GM12878 (cell line): ENCODE measurements at regions not wholly inside any gene's neighbourhood (a gene's known extent, or its start where the extent isn't known, plus 50 kb on each side); places are given as distances from the start of the nearest gene placed in this dataset.

Source experiments
- ATAC-seq: fragments of 200-7000 bp; cut with Tn5 transposase; 3 replicates; pipeline ENCODE4 v1.9.1; 2020; ENCODE audit warnings: mild to moderate bottlenecking, moderate library complexity
- BruUV-seq: library from RNA; stranded (reverse); fragments of 400-500 nt; replicated peaks from 2 replicates; lab custom pipeline; 2021; lab: Mats Ljungman, UMichigan
- CTCF ChIA-PET: fragments of 300-600 bp; sonication (Branson Sonifier 250); formaldehyde crosslinking; extraction: SDS; loops from one replicate; lab custom pipeline; 2021; ENCODE audit warnings: inconsistent platforms; lab: Yijun Ruan, JAX
- POLR2A ChIA-PET: fragments of 350-600 bp; formaldehyde crosslinking; extraction: SDS; loops from one replicate; lab custom pipeline; 2021; ENCODE audit warnings: inconsistent platforms; lab: Charles Lee
- RAD21 ChIA-PET: fragments of 300-600 bp; sonication (Branson Sonifier 250); formaldehyde crosslinking; loops from one replicate; lab custom pipeline; 2023; ENCODE audit warnings: antibody characterized with exemption; ENCODE audit not compliant: unreplicated experiment; lab: Charles Lee
- SMC1A ChIA-PET: fragments of 300-600 bp; sonication (Branson Sonifier 250); formaldehyde crosslinking; loops from one replicate; lab custom pipeline; 2023; ENCODE audit not compliant: unreplicated experiment, uncharacterized antibody; lab: Charles Lee
- DNase-seq: peaks from one replicate; pipeline ENCODE4 v3.0.0-alpha.2; 2011; ENCODE audit warnings: low read depth, low spot score
- FAIRE-seq: peaks from 3 replicates; lab custom pipeline; 2011; peaks lifted over from hg19 to GRCh38; lab: Jason Lieb, UNC
- H2AFZ ChIP-seq: 2 replicates; pipeline ENCODE4 v1.6.0; 2011; ENCODE audit warnings: low read depth, low read length, control low read depth; ENCODE audit not compliant: control insufficient read depth
- H3K27ac ChIP-seq: 2 replicates; pipeline ENCODE4 v1.5.1; 2011; ENCODE audit warnings: control low read depth; ENCODE audit not compliant: control insufficient read depth, insufficient read depth
- H3K27me3 ChIP-seq, 2 experiments: replicated peaks in 1 of 2; 2 replicates each; pipeline versions ENCODE4 v1.6.0 to v1.6.1; 2011; ENCODE audit warnings: low read length in 1 of 2; ENCODE audit not compliant: control insufficient read depth in 2 of 2, insufficient read depth in 2 of 2
- H3K36me3 ChIP-seq, 2 experiments: 2 replicates each; pipeline ENCODE4 v1.5.1; 2011; ENCODE audit warnings: low read length in 1 of 2; ENCODE audit not compliant: control insufficient read depth in 2 of 2, insufficient read depth in 2 of 2
- H3K4me1 ChIP-seq: 2 replicates; pipeline ENCODE4 v1.6.1; 2011; ENCODE audit warnings: mild to moderate bottlenecking, low read length, moderate library complexity, mixed read lengths; ENCODE audit not compliant: control insufficient read depth, insufficient read depth
- H3K4me2 ChIP-seq: 2 replicates; pipeline ENCODE4 v1.6.0; 2011; ENCODE audit warnings: control low read depth; ENCODE audit not compliant: control insufficient read depth, insufficient read depth
- H3K4me3 ChIP-seq: fragments of 200-600 bp; sonication (generic); 2 replicates; pipeline ENCODE4 v1.5.1; 2016
- H3K79me2 ChIP-seq: 2 replicates; pipeline ENCODE4 v1.6.0; 2011; ENCODE audit warnings: low read length; ENCODE audit not compliant: control insufficient read depth, insufficient read depth
- H3K9ac ChIP-seq: 2 replicates; pipeline ENCODE4 v1.8.0; 2011; ENCODE audit warnings: low read length, control low read depth, mixed read lengths; ENCODE audit not compliant: control insufficient read depth, insufficient read depth
- H3K9me3 ChIP-seq: replicated peaks from 3 replicates; pipeline ENCODE4 v1.5.1; 2011; ENCODE audit warnings: mild to moderate bottlenecking, low read length; ENCODE audit not compliant: control insufficient read depth, insufficient read depth
- H4K20me1 ChIP-seq: 2 replicates; pipeline ENCODE4 v1.6.0; 2011; ENCODE audit not compliant: control insufficient read depth, insufficient read depth
- MTA3 ChIP-seq: IDR thresholded peaks from 2 replicates; pipeline ENCODE4 v1.6.1; 2012; ENCODE audit warnings: low read length, inconsistent platforms, borderline replicate concordance
- PBX3 ChIP-seq: IDR thresholded peaks from 2 replicates; pipeline ENCODE4 v1.6.1; 2011; ENCODE audit warnings: mild to moderate bottlenecking, low read depth, low read length, moderate library complexity; ENCODE audit not compliant: insufficient replicate concordance
- REST ChIP-seq: IDR thresholded peaks from 2 replicates; pipeline ENCODE4 v1.6.1; 2012; ENCODE audit warnings: mild to moderate bottlenecking, low read depth, low read length
- STAT3 ChIP-seq: IDR thresholded peaks from 2 replicates; pipeline ENCODE4 v1.6.1; 2011; ENCODE audit warnings: low read depth, low read length, improper control_type of control experiment
- YY1 ChIP-seq: IDR thresholded peaks from 2 replicates; pipeline ENCODE4 v1.6.1; 2011; ENCODE audit warnings: low read depth, mild to moderate bottlenecking, low read length
- ZBED1 ChIP-seq: IDR thresholded peaks from 2 replicates; pipeline ENCODE4 v1.6.1; 2016; ENCODE audit warnings: borderline replicate concordance
- WGBS: methylation state at CpG from one replicate; pipeline ENCODE4 v1.1.6; 2016; ENCODE audit warnings: low lambda C conversion rate; ENCODE audit not compliant: insufficient replicate concordance, insufficient coverage; ENCODE audit errors: missing lambda C conversion rate; 5-methylcytosine and 5-hydroxymethylcytosine counted together
- in situ Hi-C: fragments of 300-500 bp; cut with MboI; formaldehyde crosslinking; loops from 9 replicates; pipeline ENCODE4 v1.14.3; 2018; ENCODE audit warnings: mixed read lengths
- intact Hi-C: fragments of 100-400 bp; cut with micrococcal nuclease; formaldehyde crosslinking; loops from one replicate; pipeline ENCODE4 v1.14.2; 2022; ENCODE audit not compliant: unreplicated experiment
- TF ChIP-seq, protein P1 (sequence below): IDR thresholded peaks from 2 replicates; pipeline ENCODE4 v1.6.1; 2011; ENCODE audit warnings: borderline replicate concordance, low read depth, mild to moderate bottlenecking, moderate library complexity, mixed read lengths, low read length; ENCODE audit not compliant: insufficient read depth; ENCODE audit errors: extremely low read length
- TF ChIP-seq, protein P2 (sequence below): fragments of 450-650 bp; IDR thresholded peaks from 2 replicates; pipeline ENCODE4 v1.6.1; 2016; ENCODE audit warnings: mild to moderate bottlenecking
- TF ChIP-seq, protein P3 (sequence below): fragments of 450-650 bp; IDR thresholded peaks from 2 replicates; pipeline ENCODE4 v1.6.1; 2014; ENCODE audit warnings: mild to moderate bottlenecking

GRCh38 chr21:27418346-27418745 lies 451.5 kb upstream of the ADAMTS5 start:
- ChIA-PET RAD21 (no interaction called here), CTCF (interaction anchor here (1.2 kb wide), 1 partner anchor 76 kb away, joined by 3 read pairs; no protein-coding TSS in a partner anchor), SMC1A (no interaction called here), POLR2A (no interaction called here)
- no peaks in the 10 kb centered on the region for H3K79me2 ChIP-seq
- no peaks in the 10 kb centered on the region for H3K4me1 ChIP-seq
- WGBS, result 67% methylated on average over 1 of the region's 1 CpG
- no peaks in the 10 kb centered on the region; the same call in 2 of the 3 replicates for H3K9me3 ChIP-seq
- no peak overlapping the region for H3K4me2 ChIP-seq
- no peak overlapping the region for H2AFZ ChIP-seq
- FAIRE-seq, result no peak
- in situ Hi-C loops, result no loop called here
- no TSS peak for BruUV-seq
- TF ChIP-seq STAT3 (no peak), ZBED1 (no peak), MTA3 (no peak)
- TF ChIP-seq, all 136 proteins: peak for 0
- no peaks in the 10 kb centered on the region for H4K20me1 ChIP-seq
- H3K9ac ChIP-seq, result no peak overlapping the region
- H3K36me3 ChIP-seq, result no peaks in the 10 kb centered on the region
- no peak overlapping the region for H3K4me3 ChIP-seq
- DNase-seq (no peak), ATAC-seq (no peak)
- intact Hi-C loops, result no loop called here
- H3K27ac ChIP-seq, result no peak overlapping the region
- no peaks in the 10 kb centered on the region for H3K27me3 ChIP-seq

- no peaks in the 10 kb centered on the region; the same call in 1 of the 3 replicates for H3K9me3 ChIP-seq
- FAIRE-seq, result no peak
- SMC1A ChIA-PET, result no interaction called here
- intact Hi-C loops, result no loop called here
- no peaks in the 10 kb centered on the region for H3K4me1 ChIP-seq
- H3K4me2 ChIP-seq, result no peak overlapping the region
- no peak overlapping the region for H3K9ac ChIP-seq
- no peaks in the 10 kb centered on the region for H3K36me3 ChIP-seq
- no peak overlapping the region for H3K27ac ChIP-seq
- no peak overlapping the region for H3K4me3 ChIP-seq
- H2AFZ ChIP-seq, result no peak overlapping the region
- H4K20me1 ChIP-seq, result no peaks in the 10 kb centered on the region
- no peaks in the 10 kb centered on the region for H3K79me2 ChIP-seq
- CTCF ChIA-PET, result no interaction called here
- no peak for ATAC-seq
- POLR2A ChIA-PET, result no interaction called here
- RAD21 ChIA-PET, result no interaction called here
- in situ Hi-C loops, result no loop called here
- no peaks in the 10 kb centered on the region for H3K27me3 ChIP-seq
- no TSS peak for BruUV-seq
- WGBS, result 0% methylated on average over 3 of the region's 3 CpGs
- DNase-seq, result no peak
- TF ChIP-seq YY1 (no peak), PBX3 (no peak), REST (no peak)
- TF ChIP-seq, protein P1, sequence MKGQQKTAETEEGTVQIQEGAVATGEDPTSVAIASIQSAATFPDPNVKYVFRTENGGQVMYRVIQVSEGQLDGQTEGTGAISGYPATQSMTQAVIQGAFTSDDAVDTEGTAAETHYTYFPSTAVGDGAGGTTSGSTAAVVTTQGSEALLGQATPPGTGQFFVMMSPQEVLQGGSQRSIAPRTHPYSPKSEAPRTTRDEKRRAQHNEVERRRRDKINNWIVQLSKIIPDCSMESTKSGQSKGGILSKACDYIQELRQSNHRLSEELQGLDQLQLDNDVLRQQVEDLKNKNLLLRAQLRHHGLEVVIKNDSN, result no peak
- TF ChIP-seq, protein P2, sequence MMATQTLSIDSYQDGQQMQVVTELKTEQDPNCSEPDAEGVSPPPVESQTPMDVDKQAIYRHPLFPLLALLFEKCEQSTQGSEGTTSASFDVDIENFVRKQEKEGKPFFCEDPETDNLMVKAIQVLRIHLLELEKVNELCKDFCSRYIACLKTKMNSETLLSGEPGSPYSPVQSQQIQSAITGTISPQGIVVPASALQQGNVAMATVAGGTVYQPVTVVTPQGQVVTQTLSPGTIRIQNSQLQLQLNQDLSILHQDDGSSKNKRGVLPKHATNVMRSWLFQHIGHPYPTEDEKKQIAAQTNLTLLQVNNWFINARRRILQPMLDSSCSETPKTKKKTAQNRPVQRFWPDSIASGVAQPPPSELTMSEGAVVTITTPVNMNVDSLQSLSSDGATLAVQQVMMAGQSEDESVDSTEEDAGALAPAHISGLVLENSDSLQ, result no peak
- TF ChIP-seq, protein P3, sequence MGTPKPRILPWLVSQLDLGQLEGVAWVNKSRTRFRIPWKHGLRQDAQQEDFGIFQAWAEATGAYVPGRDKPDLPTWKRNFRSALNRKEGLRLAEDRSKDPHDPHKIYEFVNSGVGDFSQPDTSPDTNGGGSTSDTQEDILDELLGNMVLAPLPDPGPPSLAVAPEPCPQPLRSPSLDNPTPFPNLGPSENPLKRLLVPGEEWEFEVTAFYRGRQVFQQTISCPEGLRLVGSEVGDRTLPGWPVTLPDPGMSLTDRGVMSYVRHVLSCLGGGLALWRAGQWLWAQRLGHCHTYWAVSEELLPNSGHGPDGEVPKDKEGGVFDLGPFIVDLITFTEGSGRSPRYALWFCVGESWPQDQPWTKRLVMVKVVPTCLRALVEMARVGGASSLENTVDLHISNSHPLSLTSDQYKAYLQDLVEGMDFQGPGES, result no peak
These were observed 445.6 kb upstream of the ADAMTS5 start for GRCh38 chr21:27412530-27412929.
